Upper lobe of right lung (tissue), 1 donor: ENCODE measurements at regions not wholly inside any gene's neighbourhood (a gene's known extent, or its start where the extent isn't known, plus 50 kb on each side); places are given as distances from the start of the nearest gene placed in this dataset.

Experiments used
- ATAC-seq: fragments of 200-7000 bp; cut with Tn5 transposase; one replicate; pipeline ENCODE4 v1.9.1; 2020; ENCODE audit warnings: mild to moderate bottlenecking, moderate library complexity
- DNase-seq: peaks from one replicate; pipeline ENCODE4 v3.0.0-alpha.2; 2020
- H3K27ac ChIP-seq: fragments of 200-600 bp; one replicate; pipeline ENCODE4 v1.8.0; 2022
- H3K27me3 ChIP-seq: fragments of 200-600 bp; one replicate; pipeline ENCODE4 v1.8.0; 2022; ENCODE audit warnings: mild to moderate bottlenecking
- H3K36me3 ChIP-seq: fragments of 200-600 bp; one replicate; pipeline ENCODE4 v1.8.0; 2022
- H3K4me1 ChIP-seq: fragments of 200-600 bp; one replicate; pipeline ENCODE4 v1.8.0; 2022
- H3K4me3 ChIP-seq: fragments of 200-600 bp; one replicate; pipeline ENCODE4 v1.8.0; 2022; ENCODE audit warnings: mild to moderate bottlenecking
- H3K9me3 ChIP-seq: fragments of 200-600 bp; one replicate; pipeline ENCODE4 v1.8.0; 2022
- CTCF ChIP-seq: fragments of 200-600 bp; IDR thresholded peaks from one replicate; pipeline ENCODE4 v1.8.0; 2022; ENCODE audit warnings: antibody characterized with exemption
- intact Hi-C: fragments of 100-400 bp; cut with DNase I; formaldehyde crosslinking; loops from one replicate; pipeline ENCODE4 v1.11.0; 2022
- donor health status: DM: no; HTN: yes; CAD: no; lungs with severe emphysema.

- Histone ChIP-seq H3K27ac (no peak overlapping the region), H3K4me1 (no peaks in the 10 kb centered on the region), H3K36me3 (no peaks in the 10 kb centered on the region), H3K9me3 (no peaks in the 10 kb centered on the region), H3K27me3 (no peaks in the 10 kb centered on the region), H3K4me3 (no peak overlapping the region)
- ATAC-seq (no peak), DNase-seq (no peak)
- intact Hi-C loops: no loop called here
- no peak for TF ChIP-seq CTCF
Observed at GRCh38 chr9:8254541-8254940, 455.0 kb upstream of the DMAC1 start.

GRCh38 chr9:8252445-8252844 lies 452.9 kb upstream of the DMAC1 start:
- no peak for ATAC-seq
- TF ChIP-seq CTCF: no peak
- Histone ChIP-seq H3K27ac (no peak overlapping the region), H3K36me3 (no peaks in the 10 kb centered on the region), H3K9me3 (no peaks in the 10 kb centered on the region), H3K4me3 (no peak overlapping the region), H3K4me1 (no peaks in the 10 kb centered on the region), H3K27me3 (no peaks in the 10 kb centered on the region)
- DNase-seq: no peak
- intact Hi-C loops: no loop called here

GRCh38 chr9:8251566-8251965 lies 452.0 kb upstream of the DMAC1 start:
- Histone ChIP-seq H3K36me3 (no peaks in the 10 kb centered on the region), H3K4me1 (no peaks in the 10 kb centered on the region), H3K4me3 (no peak overlapping the region), H3K27ac (no peak overlapping the region), H3K9me3 (no peaks in the 10 kb centered on the region), H3K27me3 (no peaks in the 10 kb centered on the region)
- no peak for TF ChIP-seq CTCF
- intact Hi-C loops: no loop called here
- ATAC-seq (no peak), DNase-seq (no peak)

GRCh38 chr9:8244505-8245092 lies 445.0 kb upstream of the DMAC1 start:
- H3K27ac ChIP-seq: no peak overlapping the region
- H3K9me3 ChIP-seq: no peaks in the 10 kb centered on the region
- no peak for TF ChIP-seq CTCF
- no peaks in the 10 kb centered on the region for H3K4me1 ChIP-seq
- H3K36me3 ChIP-seq: no peaks in the 10 kb centered on the region
- intact Hi-C loops: no loop called here
- ATAC-seq (no peak), DNase-seq (no peak)
- H3K4me3 ChIP-seq: no peak overlapping the region
- no peaks in the 10 kb centered on the region for H3K27me3 ChIP-seq

GRCh38 chr9:8241201-8241600 lies 441.6 kb upstream of the DMAC1 start:
- Histone ChIP-seq H3K36me3 (no peaks in the 10 kb centered on the region), H3K4me3 (no peak overlapping the region), H3K4me1 (no peaks in the 10 kb centered on the region), H3K27me3 (no peaks in the 10 kb centered on the region), H3K27ac (no peak overlapping the region), H3K9me3 (no peaks in the 10 kb centered on the region)
- ATAC-seq (no peak), DNase-seq (no peak)
- intact Hi-C loops: no loop called here
- TF ChIP-seq CTCF: no peak

GRCh38 chr9:8237096-8237495 lies 437.5 kb upstream of the DMAC1 start:
- Histone ChIP-seq H3K27ac (no peak overlapping the region), H3K36me3 (no peaks in the 10 kb centered on the region), H3K27me3 (no peaks in the 10 kb centered on the region), H3K4me3 (no peak overlapping the region), H3K4me1 (no peaks in the 10 kb centered on the region), H3K9me3 (no peaks in the 10 kb centered on the region)
- intact Hi-C loops: no loop called here
- TF ChIP-seq CTCF: no peak
- no peak for ATAC-seq
- no peak for DNase-seq
